ENCODE measurements at regions not wholly inside any gene's neighbourhood (a gene's known extent, or its start where the extent isn't known, plus 50 kb on each side); places are given as distances from the start of the nearest gene placed in this dataset.

GRCh38 chr7:131096267-131096927 is 231.3 kb upstream of the MKLN1 start:
- TF ChIP-seq POLR2AphosphoS5 (IDR thresholded peaks at IDR 0.05; ENCODE audit: low read depth, low read length) (no peak), POLR2A (IDR thresholded peaks at IDR 0.05; ENCODE audit: low read depth, low read length) (no peak)

All from GM12892 (cell line).